ENCODE measurements at regions not wholly inside any gene's neighbourhood (a gene's known extent, or its start where the extent isn't known, plus 50 kb on each side); places are given as distances from the start of the nearest gene placed in this dataset.

DNA sequence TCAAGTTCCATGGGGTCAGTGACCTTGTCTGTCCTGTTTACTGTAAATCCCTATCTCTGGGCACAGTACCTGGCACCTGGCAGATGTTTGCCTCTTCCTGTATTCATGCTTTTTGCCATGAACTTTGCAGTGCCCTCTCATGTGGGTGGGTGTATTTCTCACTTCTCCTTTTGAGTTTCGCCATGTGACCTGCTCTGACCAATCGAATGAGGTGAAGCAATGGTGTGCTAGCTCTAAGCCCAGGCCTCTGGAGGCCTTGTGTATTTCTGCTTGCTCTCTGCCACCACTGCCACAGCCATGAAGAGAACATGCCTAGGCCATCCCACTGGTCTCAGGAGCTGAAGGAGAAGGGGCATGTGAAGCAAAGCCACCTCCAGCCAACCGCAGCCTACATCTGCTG is 185.5 kb upstream of the ZC3H12A start:
- 0 out of 2 replicates have a peak, but pooled peaks cover 6% of the 10 kb centered on the region for H3K27me3 ChIP-seq (ENCODE audit: control insufficient read depth, insufficient read depth, low read length)

GRCh38 chr1:37290718-37291117 is 183.7 kb upstream of the ZC3H12A start:
- no TSS peak for BruUV-seq (replicated peaks)
- H3K4me3 ChIP-seq (ENCODE audit: low read depth in 2 of 2, low read length in 2 of 2), result no peak overlapping the region
- no peaks in the 10 kb centered on the region for H3K4me1 ChIP-seq (ENCODE audit: control insufficient read depth, insufficient read depth, low read length)
- H3K27ac ChIP-seq (ENCODE audit: low read length), result no peak overlapping the region
- peaks cover 6% of the 10 kb centered on the region; the same call in 1 of the 2 replicates for H3K27me3 ChIP-seq (ENCODE audit: control insufficient read depth, insufficient read depth, low read length)
- no peaks in the 10 kb centered on the region for H3K9me3 ChIP-seq (ENCODE audit: control insufficient read depth, insufficient read depth, low read depth, low read length)
- POLR2A ChIA-PET, result no interaction called here
- intact Hi-C loops (cut with micrococcal nuclease; ENCODE audit: unreplicated experiment) (no loop called here), in situ Hi-C loops (cut with HindIII; ENCODE audit: low pct_unique_long_range_greater_than_20kb, low sequenced_read_pairs) (no loop called here)
- DNase-seq (ENCODE audit: low read depth, low spot score), result no peak
- CTCF ChIA-PET, result no interaction called here
- H3K36me3 ChIP-seq (ENCODE audit: control insufficient read depth, insufficient read depth, low read length), result no peaks in the 10 kb centered on the region
- no peak for ATAC-seq
- TF ChIP-seq REST (IDR thresholded peaks at IDR 0.05; ENCODE audit: insufficient read depth in 1 of 2, low read depth in 2 of 2, low read length in 1 of 2) (no peak), SIN3A (IDR thresholded peaks at IDR 0.05; ENCODE audit: borderline replicate concordance, insufficient read depth, low read depth, low read length) (no peak), POLR2AphosphoS5 (IDR thresholded peaks at IDR 0.05; ENCODE audit: low read depth, low read length) (no peak), TCF7L2 (IDR thresholded peaks at IDR 0.05; ENCODE audit: low read depth, low read length) (no peak), CTCF (IDR thresholded peaks at IDR 0.05) (no peak)

More for the DNA sequence above, 185.5 kb upstream of the ZC3H12A start:
- in situ Hi-C loops (cut with HindIII; ENCODE audit: low pct_unique_long_range_greater_than_20kb, low sequenced_read_pairs) (no loop called here), intact Hi-C loops (cut with micrococcal nuclease; ENCODE audit: unreplicated experiment) (no loop called here)
- ChIA-PET POLR2A (no interaction called here), CTCF (no interaction called here)
- no TSS peak for BruUV-seq (replicated peaks)
- H3K4me3 ChIP-seq (ENCODE audit: low read depth in 2 of 2, low read length in 2 of 2), result no peak overlapping the region
- H3K4me1 ChIP-seq (ENCODE audit: control insufficient read depth, insufficient read depth, low read length), result no peaks in the 10 kb centered on the region
- ATAC-seq, result no peak
- no peaks in the 10 kb centered on the region for H3K36me3 ChIP-seq (ENCODE audit: control insufficient read depth, insufficient read depth, low read length)
- DNase-seq (ENCODE audit: low read depth, low spot score), result no peak
- no peaks in the 10 kb centered on the region for H3K9me3 ChIP-seq (ENCODE audit: control insufficient read depth, insufficient read depth, low read depth, low read length)
- no peak overlapping the region for H3K27ac ChIP-seq (ENCODE audit: low read length)
- TF ChIP-seq CTCF (IDR thresholded peaks at IDR 0.05), result no peak
- no peak for TF ChIP-seq POLR2AphosphoS5 (IDR thresholded peaks at IDR 0.05; ENCODE audit: low read depth, low read length)
- TF ChIP-seq REST (IDR thresholded peaks at IDR 0.05; ENCODE audit: insufficient read depth in 1 of 2, low read depth in 2 of 2, low read length in 1 of 2), result no peak
- TF ChIP-seq SIN3A (IDR thresholded peaks at IDR 0.05; ENCODE audit: borderline replicate concordance, insufficient read depth, low read depth, low read length), result no peak
- no peak for TF ChIP-seq TCF7L2 (IDR thresholded peaks at IDR 0.05; ENCODE audit: low read depth, low read length)
